Skin epidermis (tissue), 12 donors: ENCODE measurements at regions not wholly inside any gene's neighbourhood (a gene's known extent, or its start where the extent isn't known, plus 50 kb on each side); places are given as distances from the start of the nearest gene placed in this dataset.

ENCODE experiments used
- H3K27ac ChIP-seq, 21 experiments: fragments of 200-600 bp; sonication (generic) in 11 of 21; one replicate each; pipeline ENCODE4 v1.5.0; 2020; ENCODE audit warnings: mild to moderate bottlenecking in 3 of 21, inconsistent platforms in 2 of 21, moderate library complexity in 2 of 21
- H3K4me3 ChIP-seq, 7 experiments: fragments of 200-600 bp; sonication (generic) in 2 of 7; one replicate each; pipeline ENCODE4 v1.5.0; 2020; ENCODE audit warnings: inconsistent platforms in 2 of 7, mild to moderate bottlenecking in 2 of 7, moderate library complexity in 1 of 7

DNA sequence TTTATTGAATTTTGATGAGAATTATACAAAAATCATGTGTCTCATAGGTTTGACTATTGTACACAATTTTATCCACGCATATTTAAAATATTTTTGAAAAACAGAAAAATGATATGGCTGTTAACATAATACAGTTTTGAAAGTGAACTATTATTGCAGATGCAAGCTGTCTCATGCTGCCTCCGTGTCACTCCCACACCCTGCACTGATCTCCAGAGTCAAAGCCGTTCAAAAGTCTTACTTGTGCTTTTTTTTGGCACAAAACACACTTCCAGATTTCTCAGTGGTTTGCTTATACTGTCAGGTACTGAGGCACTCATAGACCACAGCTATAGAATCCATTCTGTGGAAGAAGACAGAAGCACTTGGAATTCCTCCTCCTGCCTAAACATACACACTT is 243.1 kb upstream of the ADARB2 start:
- no peak overlapping the region for H3K4me3 ChIP-seq
- H3K27ac ChIP-seq = no peak overlapping the region

DNA sequence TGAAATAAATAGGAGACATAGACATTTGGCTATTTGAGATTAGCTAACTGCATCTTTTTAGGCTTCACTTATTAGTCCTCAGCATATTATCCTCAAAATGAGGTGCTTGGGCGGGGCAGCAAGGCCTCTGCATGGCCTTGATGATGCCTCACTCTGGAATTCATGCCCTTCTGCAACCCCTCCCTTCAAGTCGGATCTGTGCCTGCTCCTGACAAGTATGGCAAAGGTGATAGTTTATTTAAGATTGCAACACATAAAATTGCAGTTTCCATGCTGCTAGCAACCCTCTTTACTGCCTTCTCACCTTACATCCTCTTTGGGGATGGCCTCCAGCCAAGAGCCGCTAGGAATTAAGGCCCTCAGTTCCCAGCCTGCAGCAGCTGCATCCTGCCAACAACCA is 241.3 kb upstream of the ADARB2 start:
- no peak overlapping the region for H3K4me3 ChIP-seq
- H3K27ac ChIP-seq = no peak overlapping the region

DNA sequence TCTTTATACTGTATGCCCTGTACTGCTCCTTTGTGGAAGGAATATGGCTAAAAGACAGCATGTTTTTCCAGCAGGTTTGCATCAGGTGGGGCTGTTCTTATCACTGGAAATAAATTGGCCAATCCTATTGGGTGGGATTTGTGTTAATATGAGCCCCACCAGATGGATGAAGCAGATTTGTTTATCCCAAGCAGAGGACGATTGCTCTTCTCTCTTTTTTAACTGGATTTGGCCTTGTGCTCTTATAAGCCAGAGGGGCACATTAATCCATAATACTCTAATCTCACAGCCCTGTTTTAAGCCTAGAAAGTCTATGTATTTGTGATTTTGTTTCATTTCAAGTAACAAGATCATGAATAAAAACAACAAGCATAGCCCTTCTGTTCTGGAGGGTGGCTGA is 240.1 kb upstream of the ADARB2 start:
- no peak overlapping the region for H3K27ac ChIP-seq
- no peak overlapping the region for H3K4me3 ChIP-seq

DNA sequence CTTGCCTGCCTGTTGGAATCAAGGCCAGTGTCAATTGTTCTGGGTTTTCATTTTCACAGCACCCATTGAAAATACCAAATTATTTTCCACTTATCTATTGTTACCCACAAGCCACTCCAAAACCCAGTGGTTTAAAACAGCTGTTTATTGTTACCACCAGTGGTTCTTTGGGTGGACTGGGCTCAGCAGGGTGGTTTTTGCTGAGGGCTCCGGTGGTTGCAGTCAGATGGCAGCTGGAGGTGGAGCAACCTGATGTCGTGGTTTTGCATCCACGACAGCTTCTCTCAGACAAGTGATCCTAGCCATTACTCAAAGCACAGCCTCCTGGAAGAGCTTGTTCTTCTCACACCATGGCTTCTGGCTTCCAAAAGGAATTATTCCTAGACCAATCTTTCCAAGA is 235.1 kb upstream of the ADARB2 start:
- no peak overlapping the region for H3K27ac ChIP-seq
- no peak overlapping the region for H3K4me3 ChIP-seq

DNA sequence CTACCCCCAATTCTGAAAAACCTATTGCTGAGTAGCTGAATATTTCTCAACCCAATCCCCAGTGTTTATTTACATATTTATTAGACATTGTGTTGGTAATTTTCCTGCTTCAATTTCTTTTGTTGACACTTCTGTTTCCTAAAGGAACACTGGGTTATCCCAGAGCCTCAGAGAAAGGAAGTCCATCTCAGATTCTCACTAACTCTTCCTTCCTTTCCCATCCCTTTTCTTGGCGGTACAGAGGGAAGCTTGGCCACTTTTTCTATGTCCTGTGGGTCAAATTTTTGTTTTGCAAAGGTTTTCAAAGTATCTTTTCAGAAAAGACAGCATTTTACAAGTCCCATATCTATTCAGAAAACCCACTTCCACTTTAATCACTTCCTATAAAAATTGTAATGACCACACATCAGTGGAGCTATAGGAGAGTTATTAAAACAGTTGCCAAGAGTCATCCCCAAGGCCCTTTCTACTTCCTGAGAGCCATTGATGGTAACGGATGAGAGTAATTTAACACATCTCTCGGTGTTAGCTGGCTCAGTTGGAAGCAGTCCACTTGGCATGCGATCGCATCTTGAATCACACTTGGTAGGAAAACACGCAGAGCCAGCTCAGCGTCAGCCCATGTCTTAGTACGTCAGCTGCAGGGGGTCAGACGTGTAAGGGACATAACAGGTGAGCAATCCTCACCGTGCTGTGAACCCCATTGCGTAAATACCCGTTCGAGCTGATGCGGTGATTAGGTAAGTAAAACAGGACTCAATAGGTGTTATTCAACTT is 231.1 kb upstream of the ADARB2 start:
- Histone ChIP-seq H3K27ac (no peak overlapping the region), H3K4me3 (no peak overlapping the region)

DNA sequence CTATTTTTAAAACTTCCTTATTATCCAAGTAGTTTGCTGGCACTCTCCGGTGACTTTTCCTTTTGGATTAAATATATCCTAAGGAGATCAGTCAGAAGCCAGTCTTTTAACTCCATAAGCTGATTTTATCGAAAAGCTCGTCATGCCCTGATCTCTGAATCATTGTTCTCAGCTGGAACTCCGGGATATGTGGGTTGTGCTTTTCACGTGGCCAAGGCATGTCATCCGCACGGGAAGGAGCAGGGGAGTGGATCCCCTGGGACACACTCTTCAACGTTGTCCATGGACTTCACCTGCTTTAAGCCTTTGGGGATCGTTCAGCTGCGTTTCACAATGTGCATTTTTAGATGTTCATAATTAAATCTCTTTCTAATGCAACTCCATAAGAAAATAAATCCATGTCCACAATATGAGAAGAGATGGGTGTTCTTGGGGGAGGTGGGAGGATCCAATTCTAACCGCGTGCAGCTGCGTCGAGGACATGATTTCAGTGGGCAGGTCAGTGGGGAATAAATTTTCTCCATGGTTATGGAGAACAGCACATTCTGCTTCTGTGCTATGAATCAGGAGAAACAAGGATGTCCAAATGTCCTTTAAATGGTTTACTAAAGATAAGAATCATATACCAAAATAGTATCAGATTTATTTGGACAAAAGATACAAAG is 229.5 kb upstream of the ADARB2 start:
- Histone ChIP-seq H3K4me3 (no peak overlapping the region), H3K27ac (no peak overlapping the region)

DNA sequence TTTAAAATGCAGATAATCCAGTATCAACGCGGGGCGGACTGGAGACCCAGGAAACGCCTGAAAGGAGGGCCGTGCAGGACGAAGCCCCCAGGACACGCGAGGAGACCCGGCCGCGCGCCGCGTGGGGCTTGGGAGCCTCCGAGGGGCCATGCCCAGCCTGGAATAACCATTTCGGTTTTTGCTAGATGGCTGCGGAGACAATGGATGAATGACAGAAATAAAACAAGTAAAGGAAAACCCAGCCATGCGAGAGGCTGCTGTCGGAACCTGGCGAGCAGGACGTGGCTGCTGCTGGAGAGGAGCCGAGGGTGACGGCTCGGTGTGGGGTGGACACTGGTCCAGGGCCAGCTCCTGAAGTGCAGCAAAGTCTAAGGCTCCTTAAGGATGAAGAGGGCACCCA is 227.2 kb upstream of the ADARB2 start:
- Histone ChIP-seq H3K27ac (no peak overlapping the region), H3K4me3 (no peak overlapping the region)

DNA sequence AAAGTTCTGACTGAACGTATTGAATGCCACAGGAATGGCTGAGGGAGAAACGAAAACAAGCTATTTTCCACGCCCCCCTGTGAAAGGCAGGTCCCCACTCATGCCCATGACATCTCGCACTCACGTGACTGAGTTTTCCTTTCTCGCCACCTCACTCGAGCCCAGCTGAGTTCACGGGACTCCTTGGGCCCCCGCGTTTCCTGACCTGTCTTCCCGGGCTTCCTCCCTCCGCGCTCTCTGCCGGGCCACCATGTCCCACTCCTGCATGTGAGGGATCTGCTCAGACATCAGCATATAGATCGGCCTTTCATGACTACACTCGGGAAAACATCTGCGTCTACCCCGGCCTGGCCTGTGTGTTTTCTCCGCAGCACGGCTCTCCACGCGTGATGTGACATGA is 226.0 kb upstream of the ADARB2 start:
- no peak overlapping the region for H3K4me3 ChIP-seq
- no peak overlapping the region for H3K27ac ChIP-seq

DNA sequence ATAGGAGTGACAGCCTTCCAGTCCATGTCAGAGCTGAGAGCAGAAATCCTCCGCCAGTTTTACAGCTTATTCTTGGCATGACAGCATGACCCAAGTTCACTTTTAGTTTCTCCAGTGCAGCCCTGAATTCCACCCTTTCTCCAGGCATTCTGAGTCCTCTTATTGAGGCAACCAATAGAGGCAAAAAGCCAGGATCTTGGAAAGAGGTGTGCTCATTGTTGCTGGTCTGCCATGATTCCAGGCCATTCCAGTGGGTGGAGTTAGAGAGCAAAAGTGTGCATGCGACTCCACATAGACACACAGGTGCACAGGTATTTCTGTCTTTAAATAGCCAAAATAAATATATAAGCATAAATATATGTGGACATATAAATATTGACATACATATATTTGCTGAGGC is 224.7 kb upstream of the ADARB2 start:
- Histone ChIP-seq H3K27ac (no peak overlapping the region), H3K4me3 (no peak overlapping the region)

DNA sequence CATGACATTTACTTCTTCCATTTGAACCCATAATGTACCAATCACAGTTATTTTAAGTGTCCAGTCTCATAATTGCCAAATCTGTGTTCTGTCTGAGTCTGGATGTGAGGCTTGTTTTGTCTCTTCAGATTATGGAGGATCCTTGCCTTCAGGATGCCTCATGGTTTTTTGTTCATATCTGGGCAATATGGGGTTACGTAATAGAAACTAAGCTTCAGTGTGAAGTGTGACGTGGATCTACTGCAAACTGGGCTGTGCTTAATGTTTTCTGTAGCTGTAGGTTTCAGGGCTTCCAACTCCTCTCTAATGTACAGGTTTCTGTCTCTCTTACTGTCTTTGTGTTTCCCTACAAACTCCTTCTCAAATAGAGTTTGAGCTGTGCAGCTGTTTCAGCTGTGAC is 223.7 kb upstream of the ADARB2 start:
- H3K27ac ChIP-seq = no peak overlapping the region
- no peak overlapping the region for H3K4me3 ChIP-seq

DNA sequence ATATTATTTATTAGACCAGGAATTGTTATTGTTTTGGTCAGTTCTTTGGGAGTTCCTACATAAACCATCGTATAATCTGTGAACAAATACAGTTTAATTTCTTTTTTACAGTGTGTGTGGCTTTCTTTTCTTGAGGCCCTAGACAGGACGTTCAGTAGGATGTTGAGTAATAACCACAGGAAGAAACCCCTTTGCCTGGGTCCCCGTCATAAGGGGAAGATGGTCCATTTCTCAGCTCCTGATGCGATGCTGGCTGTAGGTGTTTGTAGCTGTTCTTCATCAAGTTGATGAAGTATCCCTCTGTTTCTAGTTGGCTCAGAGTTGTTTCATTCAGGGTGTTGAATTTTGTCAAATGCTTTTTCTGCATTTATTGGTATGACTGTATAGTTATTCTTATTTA is 219.7 kb upstream of the ADARB2 start:
- Histone ChIP-seq H3K27ac (no peak overlapping the region), H3K4me3 (no peak overlapping the region)

DNA sequence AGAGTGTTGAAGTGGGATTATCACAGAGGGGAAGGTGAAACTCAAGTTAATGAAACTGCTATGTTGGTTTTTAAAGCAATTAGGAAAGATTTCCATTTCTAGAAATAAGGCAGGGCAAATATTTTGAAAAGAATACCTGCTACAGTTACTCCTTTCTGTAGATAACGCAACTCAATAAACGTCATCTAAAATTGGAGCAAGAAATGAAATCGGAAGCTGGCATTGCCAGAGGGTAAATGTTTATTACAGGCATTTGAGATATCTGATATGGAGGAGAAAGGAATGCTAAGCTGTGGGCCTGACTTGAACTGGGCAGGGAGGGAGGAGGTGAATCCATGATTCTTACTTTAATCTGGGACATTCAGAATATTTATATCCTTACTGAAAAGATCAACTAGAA is 217.0 kb upstream of the ADARB2 start:
- no peak overlapping the region for H3K4me3 ChIP-seq
- H3K27ac ChIP-seq = no peak overlapping the region

DNA sequence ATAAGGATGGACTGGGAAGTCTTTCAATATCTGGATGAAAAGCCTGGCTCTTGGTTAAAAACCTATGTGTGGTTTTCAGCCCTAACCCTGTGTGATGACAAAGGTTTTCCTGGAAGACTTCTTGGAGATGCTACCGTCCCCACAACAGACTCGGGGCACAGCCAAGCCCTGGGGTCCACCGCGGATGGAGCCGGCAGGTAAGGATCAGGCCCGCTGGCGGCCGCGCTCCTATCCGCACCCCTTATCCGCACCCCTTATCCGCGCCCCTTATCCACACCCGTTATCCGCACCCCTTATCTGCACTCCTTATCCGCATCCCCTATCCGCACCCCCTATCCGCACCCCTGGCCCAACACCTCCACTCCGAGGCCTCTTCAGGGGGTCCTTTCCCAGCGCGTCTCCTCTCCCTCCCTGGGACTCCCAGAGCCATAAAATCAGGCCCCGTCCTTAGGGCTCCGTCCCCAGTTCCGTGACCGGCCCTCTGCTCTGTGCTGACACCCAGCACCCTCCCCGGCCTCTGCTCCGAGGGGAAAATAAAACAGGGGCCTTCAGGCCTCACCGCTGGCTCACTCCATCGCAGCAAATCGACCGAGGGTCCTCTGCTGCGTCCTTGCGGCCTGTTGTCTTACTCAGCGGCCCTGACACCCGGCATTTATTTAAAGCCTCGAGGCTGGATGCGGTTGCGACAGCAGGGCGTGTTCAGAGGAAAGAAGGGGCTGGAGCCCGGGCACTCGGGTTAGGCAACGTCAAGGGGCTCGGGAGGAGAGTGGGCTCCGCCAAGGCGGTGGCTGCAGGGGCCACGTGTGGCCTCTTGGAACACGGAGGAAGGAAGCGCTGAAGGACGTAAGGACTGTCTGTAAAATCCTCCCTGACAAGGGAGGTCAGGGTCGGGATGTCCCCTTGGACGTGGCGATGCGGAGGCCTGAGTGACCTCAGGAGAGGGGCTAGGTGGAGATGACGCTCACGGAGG is 215.1 kb upstream of the ADARB2 start:
- no peak overlapping the region for H3K27ac ChIP-seq
- H3K4me3 ChIP-seq = no peak overlapping the region

DNA sequence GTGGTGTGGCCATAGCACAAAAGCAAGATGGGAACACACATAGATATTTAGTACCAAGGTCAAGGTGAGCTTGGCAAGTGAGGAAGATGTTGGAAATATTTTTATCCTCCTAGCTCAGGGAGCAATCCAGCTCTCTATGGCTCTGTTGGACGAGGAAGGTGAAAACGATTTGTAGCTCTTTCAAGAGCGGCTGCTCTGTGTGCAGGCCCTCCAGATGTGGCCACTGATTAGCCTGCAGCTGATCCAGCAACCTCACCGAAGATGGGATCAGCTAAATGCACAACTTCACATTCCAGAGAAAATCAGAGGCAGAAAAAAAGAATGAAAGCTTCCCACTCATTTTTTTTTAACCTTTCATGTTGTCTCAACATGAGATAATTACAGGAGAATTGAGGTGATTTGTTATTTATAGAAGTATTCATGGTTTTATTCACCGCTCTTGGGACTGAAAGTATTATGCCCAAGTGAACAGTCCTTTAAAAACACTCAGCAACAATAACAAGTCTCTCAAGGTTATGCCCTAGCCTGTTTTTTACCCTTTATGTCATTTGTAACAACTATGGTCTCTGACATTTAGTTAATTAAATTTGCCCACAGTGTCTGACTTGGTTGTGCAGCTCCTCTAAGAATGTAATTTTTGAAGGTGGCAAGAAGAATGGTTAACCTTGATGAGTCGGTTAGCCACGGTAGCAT is 213.6 kb upstream of the ADARB2 start:
- H3K4me3 ChIP-seq = no peak overlapping the region
- no peak overlapping the region for H3K27ac ChIP-seq

DNA sequence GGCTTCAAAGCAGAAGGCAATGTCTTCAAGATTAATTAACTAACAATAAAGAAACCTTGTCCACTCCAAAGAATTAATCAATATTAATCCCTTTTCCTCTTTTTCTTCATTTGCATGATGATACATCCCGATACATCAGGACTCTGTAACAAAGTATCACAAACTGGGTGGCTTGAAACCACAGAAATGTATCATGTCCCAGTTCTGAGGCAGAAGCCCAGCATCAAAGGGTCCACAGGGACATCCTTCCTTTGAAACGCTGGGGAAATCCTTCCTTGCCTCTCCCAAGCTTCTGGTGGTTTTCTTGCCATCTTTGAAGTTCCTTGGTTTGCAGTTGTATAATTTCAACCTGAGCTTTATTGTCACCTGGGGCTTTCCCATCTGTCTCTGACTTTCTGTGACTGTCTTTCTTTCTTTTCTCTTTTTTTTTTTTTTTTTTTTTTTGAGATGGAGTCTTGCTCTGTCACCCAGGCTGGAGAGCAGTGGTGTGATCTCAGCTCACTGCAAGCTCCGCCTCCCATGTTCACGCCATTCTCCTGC is 210.2 kb upstream of the ADARB2 start:
- H3K27ac ChIP-seq = no peak overlapping the region
- no peak overlapping the region for H3K4me3 ChIP-seq

DNA sequence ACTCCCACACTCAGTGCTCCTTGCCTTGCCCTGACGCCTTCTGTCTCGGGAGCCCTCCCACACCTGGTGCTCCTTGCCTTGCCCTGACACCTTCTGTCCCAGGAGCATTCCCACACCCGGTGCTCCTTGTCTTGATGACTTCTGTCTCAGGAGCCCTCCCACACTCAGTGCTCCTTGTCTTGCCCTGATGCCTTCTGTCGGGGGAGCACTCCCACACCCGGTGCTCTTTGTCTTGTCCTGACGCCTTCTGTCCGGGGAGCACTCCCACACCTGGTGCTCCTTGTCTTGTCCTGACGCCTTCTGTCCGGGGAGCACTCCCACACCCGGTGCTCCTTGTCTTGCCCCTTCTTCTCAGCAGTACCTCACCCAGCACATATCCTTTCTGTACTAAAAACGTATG is 207.2 kb upstream of the ADARB2 start:
- no peak overlapping the region for H3K4me3 ChIP-seq

DNA sequence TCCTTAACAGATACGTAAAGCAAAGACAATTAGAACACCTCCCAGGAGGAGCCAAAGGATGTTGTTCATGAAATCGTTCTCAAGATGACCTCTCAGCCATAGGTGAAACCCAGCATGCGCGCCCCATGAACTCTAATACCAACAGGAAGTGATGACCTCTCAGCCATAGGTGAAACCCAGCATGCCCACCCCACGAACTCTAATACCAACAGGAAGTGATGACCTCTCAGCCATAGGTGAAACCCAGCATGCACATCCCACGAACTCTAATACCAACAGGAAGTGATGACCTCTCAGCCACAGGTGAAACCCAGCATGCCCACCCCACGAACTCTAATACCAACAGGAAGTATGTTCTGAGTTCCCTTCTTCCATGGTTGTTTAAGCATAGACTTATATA is 205.2 kb upstream of the ADARB2 start:
- no peak overlapping the region for H3K27ac ChIP-seq
- no peak overlapping the region for H3K4me3 ChIP-seq

More for the DNA sequence above, 207.2 kb upstream of the ADARB2 start:
- H3K27ac ChIP-seq = no peak overlapping the region

DNA sequence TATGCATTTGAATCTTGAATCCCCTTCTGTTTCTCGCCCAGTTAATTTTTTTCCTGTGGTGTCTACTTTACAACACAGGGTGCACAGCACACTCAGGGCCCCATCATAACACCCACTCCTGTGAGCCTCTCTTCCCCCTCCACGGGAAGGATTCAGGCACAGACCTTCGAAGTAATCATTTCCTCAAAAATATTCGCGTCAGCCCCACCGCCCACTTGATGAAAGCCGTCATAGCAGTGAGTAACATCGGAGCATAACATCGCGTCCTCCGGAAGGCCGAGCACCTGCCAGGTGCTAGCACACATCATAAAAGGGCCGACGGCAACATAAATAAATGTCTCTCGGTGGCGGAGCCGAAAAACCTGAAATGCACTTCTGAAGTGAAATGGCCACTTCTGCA is 201.7 kb upstream of the ADARB2 start:
- Histone ChIP-seq H3K4me3 (no peak overlapping the region), H3K27ac (no peak overlapping the region)

DNA sequence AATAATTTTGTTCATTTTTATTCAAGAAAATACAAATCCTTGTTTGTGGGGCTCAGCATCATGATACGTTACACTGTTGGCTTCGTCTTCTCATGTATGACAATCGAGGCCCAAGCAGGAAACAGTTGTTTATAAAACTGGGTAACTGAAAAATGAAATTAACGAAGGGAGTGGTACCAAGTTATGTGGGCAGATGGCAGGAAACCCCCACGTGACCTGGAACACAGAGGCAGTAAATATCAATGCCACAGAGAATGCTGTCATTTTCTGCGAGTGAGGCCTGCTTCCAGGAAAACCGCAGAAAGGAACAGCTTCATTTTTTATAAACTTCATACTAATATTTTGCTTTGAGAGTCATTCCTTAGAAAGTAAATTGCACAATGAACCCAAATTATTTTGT is 201.0 kb upstream of the ADARB2 start:
- H3K27ac ChIP-seq = no peak overlapping the region
- H3K4me3 ChIP-seq = no peak overlapping the region

DNA sequence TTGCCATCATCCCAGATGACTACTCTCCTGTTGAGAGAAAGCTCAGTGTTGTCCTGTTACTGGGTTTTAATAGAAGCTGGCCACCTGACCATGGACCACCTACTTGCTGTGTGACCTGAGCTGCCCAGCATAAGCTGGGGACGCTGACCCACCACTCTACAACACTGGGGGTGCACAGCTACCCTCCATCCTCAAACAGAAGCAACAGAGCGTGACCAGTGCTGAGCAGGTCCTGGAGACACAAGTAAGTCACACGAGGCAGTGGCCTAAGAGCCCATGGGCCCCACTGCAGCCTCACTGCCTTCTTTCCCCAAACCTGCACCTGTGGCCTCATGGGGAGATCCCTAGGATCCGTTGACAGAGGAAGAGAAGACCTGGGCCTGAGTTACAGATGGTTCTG is 198.6 kb upstream of the ADARB2 start:
- Histone ChIP-seq H3K27ac (no peak overlapping the region), H3K4me3 (no peak overlapping the region)
